T-helper 2 cell (primary cell): ENCODE measurements at regions not wholly inside any gene's neighbourhood (a gene's known extent, or its start where the extent isn't known, plus 50 kb on each side); places are given as distances from the start of the nearest gene placed in this dataset.

Experiments
- DNase-seq, 5 experiments: peaks; one replicate each; pipeline versions ENCODE4 v3.0.0 to v3.0.0-alpha.2; 2012 to 2022

DNA sequence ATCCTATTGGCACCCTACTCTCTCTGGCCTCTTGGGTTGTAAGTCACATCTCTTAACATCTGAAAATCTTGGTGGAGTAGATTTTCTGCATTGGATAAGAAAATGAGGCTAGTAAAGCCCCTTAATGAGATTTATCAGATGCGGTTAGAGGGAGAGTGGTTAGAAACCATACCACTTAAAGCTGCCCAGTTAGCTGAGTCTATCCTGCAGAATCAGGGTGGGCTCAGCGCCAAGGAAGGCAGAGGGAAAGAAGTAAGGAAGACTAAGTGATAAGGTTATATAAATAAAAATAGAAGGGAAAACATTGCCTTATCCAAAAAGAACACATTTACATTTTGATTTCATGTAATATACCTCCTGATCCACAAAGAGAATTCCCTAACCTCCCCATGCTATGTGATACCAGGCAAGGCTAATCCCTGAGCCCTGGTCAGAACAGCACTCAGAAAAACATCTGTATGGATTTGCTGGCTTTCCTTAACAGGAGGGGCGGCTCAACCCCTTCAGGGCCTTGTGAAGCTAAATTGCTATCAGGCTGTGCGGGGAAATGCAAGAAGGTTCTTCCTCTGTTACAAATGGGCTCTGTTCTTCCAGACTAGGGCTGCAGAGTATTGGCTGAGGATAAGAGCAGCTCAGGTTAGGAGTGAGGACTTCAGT lies 101.7 kb downstream of the SNX19 start:
- no peak for DNase-seq

DNA sequence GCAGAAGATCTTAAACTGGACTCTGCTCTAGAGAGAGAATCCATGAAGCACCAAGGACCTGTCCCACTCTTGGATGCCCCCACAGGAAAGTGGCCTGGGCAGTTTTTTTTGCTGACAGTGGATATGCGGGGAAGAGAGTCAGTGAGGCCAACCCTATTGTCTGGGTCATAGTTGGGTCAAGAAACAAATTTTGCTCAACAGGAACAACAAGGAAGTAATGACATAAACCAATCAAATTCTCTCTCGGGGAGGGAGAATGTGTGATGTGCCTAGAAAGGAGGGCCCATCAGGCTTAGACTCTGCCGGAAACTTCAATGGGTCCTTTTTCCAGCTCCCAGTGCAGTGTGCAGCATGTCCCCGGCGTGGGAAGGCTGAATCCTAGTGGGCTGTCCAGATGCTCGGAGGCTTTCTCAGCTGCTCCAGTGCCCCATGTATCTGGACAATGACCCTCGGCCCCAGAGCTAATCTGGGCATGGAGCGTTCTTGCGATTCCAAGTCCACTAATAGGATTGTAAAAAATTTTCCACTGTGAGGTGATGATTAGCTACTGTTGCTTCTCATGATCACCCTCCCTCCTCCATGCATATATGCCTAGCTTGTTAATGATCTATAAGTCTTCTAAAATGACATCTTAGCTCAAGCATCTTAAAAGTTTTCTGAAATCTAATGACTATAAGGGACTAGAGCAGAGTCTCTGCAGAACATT lies 101.0 kb downstream of the SNX19 start:
- no peak for DNase-seq

GRCh38 chr11:130815956-130816355 lies 100.3 kb downstream of the SNX19 start:
- DNase-seq = no peak

DNA sequence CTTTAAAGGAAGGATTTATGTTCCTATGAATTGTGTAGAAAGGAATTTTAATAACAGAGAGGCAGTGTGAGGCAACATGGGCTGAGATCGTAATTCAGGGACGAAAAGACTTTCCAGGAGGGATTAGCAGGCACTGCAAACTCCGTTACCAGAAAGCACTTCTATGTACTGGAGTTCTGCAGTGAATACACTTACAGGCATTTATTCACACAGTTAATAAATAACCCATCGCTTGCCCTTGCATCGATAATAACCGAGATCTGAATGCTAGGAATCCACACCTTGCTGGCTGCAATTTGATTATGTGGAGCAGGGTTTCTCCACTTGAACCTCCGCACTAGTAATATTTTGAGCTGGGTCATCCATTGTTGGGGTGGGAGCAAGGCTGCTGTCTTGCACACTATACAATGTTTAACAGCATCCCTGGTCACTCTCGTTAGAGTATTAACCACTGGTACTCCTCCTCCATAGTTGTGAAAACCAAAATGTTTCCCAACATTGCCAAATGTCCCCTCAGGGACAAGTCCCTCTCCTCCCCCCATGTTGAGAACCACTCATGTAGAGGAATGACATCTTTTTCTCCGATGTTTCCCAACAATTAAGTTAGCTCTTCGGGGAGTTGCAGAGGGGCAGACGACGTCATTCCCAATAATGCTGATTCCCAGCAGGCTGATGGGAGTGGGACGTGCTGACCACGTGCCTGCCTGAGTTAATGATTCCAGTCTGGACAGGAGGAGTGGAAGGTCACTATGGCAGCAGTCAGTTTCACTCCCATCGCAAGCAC lies 99.5 kb downstream of the SNX19 start:
- no peak for DNase-seq

DNA sequence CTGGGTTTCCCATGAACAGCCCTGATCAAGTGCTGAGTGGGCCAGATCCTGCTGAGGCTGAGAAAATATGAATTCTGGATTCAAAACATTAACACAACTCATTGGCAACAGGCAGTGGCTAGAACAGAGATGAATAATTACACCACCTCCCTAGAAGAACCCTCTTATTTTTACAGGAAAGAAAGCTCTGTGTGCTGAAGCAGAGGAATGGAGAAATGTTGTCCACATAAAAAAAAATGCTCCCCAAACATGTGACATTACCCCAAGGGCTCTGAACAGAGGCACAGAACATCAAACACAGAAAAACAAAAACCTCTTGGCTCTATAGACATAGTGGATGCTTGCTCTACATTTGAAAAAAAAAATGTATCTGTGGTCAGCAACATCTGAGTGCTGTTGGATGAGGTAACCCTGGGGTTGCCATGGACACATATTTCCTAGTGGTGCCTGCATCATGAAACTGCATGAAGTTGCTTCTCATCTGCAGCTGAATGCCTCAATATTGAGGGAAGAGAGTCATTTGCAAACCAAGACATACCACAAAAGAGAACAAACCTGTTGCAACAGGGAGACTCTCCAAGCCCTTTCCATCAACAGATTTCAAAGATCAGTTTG lies 98.8 kb downstream of the SNX19 start:
- DNase-seq = no peak

- DNase-seq = no peak
Observed at GRCh38 chr11:130819625-130820024, 96.7 kb downstream of the SNX19 start.
